Natural killer cell (primary cell): ENCODE measurements at regions not wholly inside any gene's neighbourhood (a gene's known extent, or its start where the extent isn't known, plus 50 kb on each side); places are given as distances from the start of the nearest gene placed in this dataset.

ENCODE experiments used
- ATAC-seq, 3 donors: fragments of 150-1000 bp in 2 of 3; fragments of 200-7000 bp in 1 of 3; cut with Tn5 transposase; 1 replicate in 1 of 3; 2 replicates in 2 of 3; pipeline ENCODE4 v1.10.0; 2021; ENCODE audit warnings: mild to moderate bottlenecking in 2 of 3, moderate library complexity in 2 of 3
- DNase-seq, 2 donors: peaks; one replicate each; pipeline versions ENCODE4 v3.0.0 to v3.0.0-alpha.2; 2013 to 2021; ENCODE audit warnings: mixed read lengths in 1 of 2
- H3K27ac ChIP-seq: one replicate; pipeline ENCODE4 v1.5.1; 2013; ENCODE audit warnings: mild to moderate bottlenecking, low read length
- H3K27me3 ChIP-seq: one replicate; pipeline ENCODE4 v1.6.1; 2013; ENCODE audit warnings: low read length; ENCODE audit not compliant: control insufficient read depth, insufficient read depth
- H3K36me3 ChIP-seq: one replicate; pipeline ENCODE4 v1.6.1; 2013; ENCODE audit warnings: low read length; ENCODE audit not compliant: control insufficient read depth, insufficient read depth
- H3K4me1 ChIP-seq: one replicate; pipeline ENCODE4 v1.6.1; 2013; ENCODE audit warnings: low read length; ENCODE audit not compliant: control insufficient read depth, insufficient read depth
- H3K4me3 ChIP-seq: one replicate; pipeline ENCODE4 v1.5.1; 2013; ENCODE audit warnings: low read length
- H3K9me3 ChIP-seq: one replicate; pipeline ENCODE4 v1.6.1; 2013; ENCODE audit warnings: low read length; ENCODE audit not compliant: control insufficient read depth, insufficient read depth
- H3K27ac Mint-ChIP-seq, 2 donors: one replicate each; pipeline ENCODE4 v1.8.0; 2022; ENCODE audit warnings: mild to moderate bottlenecking in 2 of 2, mixed read lengths in 2 of 2, moderate library complexity in 1 of 2
- H3K27me3 Mint-ChIP-seq, 2 donors: one replicate each; pipeline ENCODE4 v1.8.0; 2022; ENCODE audit warnings: low read depth in 2 of 2, mixed read lengths in 2 of 2
- H3K36me3 Mint-ChIP-seq: one replicate; pipeline ENCODE4 v1.8.0; 2022; ENCODE audit warnings: mixed read lengths
- H3K4me1 Mint-ChIP-seq, 2 donors: one replicate each; pipeline ENCODE4 v1.8.0; 2022; ENCODE audit warnings: mixed read lengths in 2 of 2
- H3K4me3 Mint-ChIP-seq: one replicate; pipeline ENCODE4 v1.8.0; 2022; ENCODE audit warnings: mild to moderate bottlenecking, moderate library complexity, mixed read lengths
- H3K9me3 Mint-ChIP-seq, 2 donors: one replicate each; pipeline ENCODE4 v1.8.0; 2022; ENCODE audit warnings: mixed read lengths in 2 of 2
- WGBS: methylation state at CpG from one replicate; pipeline ENCODE4 v1.1.7; 2013; ENCODE audit warnings: missing lambda C conversion rate; ENCODE audit not compliant: insufficient coverage; 5-methylcytosine and 5-hydroxymethylcytosine counted together
- intact Hi-C: fragments of 100-400 bp; cut with micrococcal nuclease; formaldehyde crosslinking; loops from one replicate; pipeline ENCODE4 v1.14.2; 2022
- TF ChIP-seq, protein P1 (sequence below): fragments of 200-600 bp; IDR thresholded peaks from one replicate; pipeline ENCODE4 v1.8.0; 2022; ENCODE audit warnings: antibody characterized with exemption

DNA sequence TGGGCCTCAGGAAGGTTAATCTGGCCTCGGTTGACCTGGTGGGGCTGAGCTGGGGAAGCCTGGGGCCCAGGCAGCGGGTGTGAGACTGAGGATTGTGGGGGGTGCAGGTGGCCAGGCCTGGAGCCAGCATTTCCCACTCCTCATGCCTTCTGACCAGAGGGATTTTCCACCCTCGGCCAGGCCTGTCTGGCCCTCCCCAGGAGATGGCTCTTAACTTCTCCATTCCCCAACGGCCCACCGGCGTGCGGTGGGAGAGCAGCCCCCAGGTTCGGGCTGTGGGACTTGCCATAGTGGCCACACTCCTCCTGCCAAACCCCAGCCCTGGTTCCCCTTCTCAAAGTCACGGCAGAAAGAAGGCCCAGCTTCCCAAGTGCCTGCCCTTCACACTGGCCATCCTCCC is 126.5 kb upstream of the RUNX3 start:
- TF ChIP-seq, protein P1, sequence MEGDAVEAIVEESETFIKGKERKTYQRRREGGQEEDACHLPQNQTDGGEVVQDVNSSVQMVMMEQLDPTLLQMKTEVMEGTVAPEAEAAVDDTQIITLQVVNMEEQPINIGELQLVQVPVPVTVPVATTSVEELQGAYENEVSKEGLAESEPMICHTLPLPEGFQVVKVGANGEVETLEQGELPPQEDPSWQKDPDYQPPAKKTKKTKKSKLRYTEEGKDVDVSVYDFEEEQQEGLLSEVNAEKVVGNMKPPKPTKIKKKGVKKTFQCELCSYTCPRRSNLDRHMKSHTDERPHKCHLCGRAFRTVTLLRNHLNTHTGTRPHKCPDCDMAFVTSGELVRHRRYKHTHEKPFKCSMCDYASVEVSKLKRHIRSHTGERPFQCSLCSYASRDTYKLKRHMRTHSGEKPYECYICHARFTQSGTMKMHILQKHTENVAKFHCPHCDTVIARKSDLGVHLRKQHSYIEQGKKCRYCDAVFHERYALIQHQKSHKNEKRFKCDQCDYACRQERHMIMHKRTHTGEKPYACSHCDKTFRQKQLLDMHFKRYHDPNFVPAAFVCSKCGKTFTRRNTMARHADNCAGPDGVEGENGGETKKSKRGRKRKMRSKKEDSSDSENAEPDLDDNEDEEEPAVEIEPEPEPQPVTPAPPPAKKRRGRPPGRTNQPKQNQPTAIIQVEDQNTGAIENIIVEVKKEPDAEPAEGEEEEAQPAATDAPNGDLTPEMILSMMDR = no peak
- Histone ChIP-seq H3K9me3 (no peaks in the 10 kb centered on the region), H3K4me1 (peaks cover 8% of the 10 kb centered on the region), H3K27ac (no peak overlapping the region), H3K27me3 (peaks cover 2% of the 10 kb centered on the region), H3K36me3 (no peaks in the 10 kb centered on the region), H3K4me3 (no peak overlapping the region)
- H3K27ac Mint-ChIP-seq = no peak overlapping the region
- no peaks in the 10 kb centered on the region for H3K36me3 Mint-ChIP-seq
- H3K27me3 Mint-ChIP-seq = peaks cover 46 to 57% of the 10 kb centered on the region in 2 donors
- no peak overlapping the region for H3K4me3 Mint-ChIP-seq
- H3K4me1 Mint-ChIP-seq = peaks cover 5 to 31% of the 10 kb centered on the region in 2 donors
- DNase-seq (no peak), ATAC-seq (no peak)
- intact Hi-C loops = no loop called here
- no peaks in the 10 kb centered on the region for H3K9me3 Mint-ChIP-seq
- 89% methylated on average over 9 of the region's 9 CpGs for WGBS

DNA sequence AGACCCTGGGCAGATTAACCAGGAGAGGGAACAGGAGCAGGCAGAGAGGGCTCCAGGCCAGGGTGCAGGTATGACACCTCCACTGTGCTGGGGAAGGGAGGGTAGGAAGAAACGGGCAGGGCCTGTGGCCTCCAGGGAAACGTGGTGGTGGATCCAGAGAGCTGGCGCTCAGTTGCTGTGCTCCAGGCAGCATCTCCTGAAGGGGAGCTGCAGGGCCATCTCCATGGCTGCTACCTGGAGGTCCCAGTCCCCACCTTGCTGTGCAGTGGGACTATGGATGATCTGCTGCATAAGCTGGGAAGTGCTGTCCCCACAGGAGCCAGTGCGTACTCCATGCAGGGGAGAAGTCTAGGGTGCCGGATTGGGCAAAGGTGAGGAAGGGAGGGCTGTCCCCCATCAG is 125.9 kb upstream of the RUNX3 start:
- H3K36me3 ChIP-seq = no peaks in the 10 kb centered on the region
- TF ChIP-seq, protein P1 = no peak
- Mint-ChIP-seq H3K27ac (no peak overlapping the region), H3K27me3 (peaks cover 48 to 53% of the 10 kb centered on the region in 2 donors), H3K4me3 (no peak overlapping the region), H3K9me3 (no peaks in the 10 kb centered on the region), H3K4me1 (peaks cover 0 to 28% of the 10 kb centered on the region in 2 donors), H3K36me3 (no peaks in the 10 kb centered on the region)
- H3K4me1 ChIP-seq = peaks cover 4% of the 10 kb centered on the region
- H3K9me3 ChIP-seq = no peaks in the 10 kb centered on the region
- peaks cover 2% of the 10 kb centered on the region for H3K27me3 ChIP-seq
- ATAC-seq (no peak), DNase-seq (peak in 1 of 2 donors; percentile 12)
- intact Hi-C loops = no loop called here
- no peak overlapping the region for H3K27ac ChIP-seq
- H3K4me3 ChIP-seq = no peak overlapping the region
- 83% methylated on average over 5 of the region's 5 CpGs for WGBS

DNA sequence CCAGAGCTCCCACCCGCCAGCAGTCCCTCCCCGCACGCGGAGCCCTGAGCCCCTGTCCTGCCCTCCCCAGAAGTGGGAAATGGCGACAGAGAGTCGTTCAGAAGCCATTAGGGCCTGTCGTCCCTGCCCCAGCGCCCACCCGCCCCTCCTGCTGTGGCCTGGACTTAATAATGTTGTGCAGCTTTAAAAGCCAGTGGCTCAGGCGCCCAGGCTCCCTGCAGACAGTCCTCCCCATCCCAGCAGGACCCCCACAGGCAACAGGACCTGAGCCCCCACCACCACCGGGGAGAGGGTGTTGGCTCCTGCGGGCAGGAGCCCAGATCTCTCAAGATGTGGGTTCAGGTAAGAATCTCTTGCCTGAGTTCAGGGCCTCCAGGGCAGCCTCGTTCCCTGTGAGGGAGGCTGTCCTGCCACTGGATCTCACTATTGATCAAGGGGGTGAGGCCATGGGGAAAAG is 125.3 kb upstream of the RUNX3 start:
- Histone ChIP-seq H3K27ac (no peak overlapping the region), H3K36me3 (no peaks in the 10 kb centered on the region), H3K27me3 (peaks cover 2% of the 10 kb centered on the region), H3K4me3 (no peak overlapping the region), H3K4me1 (peaks cover 4% of the 10 kb centered on the region), H3K9me3 (no peaks in the 10 kb centered on the region)
- Mint-ChIP-seq H3K27ac (no peak overlapping the region), H3K4me3 (no peak overlapping the region), H3K4me1 (peaks cover 0 to 33% of the 10 kb centered on the region in 2 donors), H3K9me3 (no peaks in the 10 kb centered on the region), H3K27me3 (peaks cover 51 to 53% of the 10 kb centered on the region in 2 donors), H3K36me3 (no peaks in the 10 kb centered on the region)
- 94% methylated on average over 13 of the region's 13 CpGs for WGBS
- ATAC-seq (no peak), DNase-seq (peak in 1 of 2 donors; percentile 12)
- TF ChIP-seq, protein P1 = no peak
- intact Hi-C loops = no loop called here
